ENCODE measurements at regions not wholly inside any gene's neighbourhood (a gene's known extent, or its start where the extent isn't known, plus 50 kb on each side); places are given as distances from the start of the nearest gene placed in this dataset.

DNA sequence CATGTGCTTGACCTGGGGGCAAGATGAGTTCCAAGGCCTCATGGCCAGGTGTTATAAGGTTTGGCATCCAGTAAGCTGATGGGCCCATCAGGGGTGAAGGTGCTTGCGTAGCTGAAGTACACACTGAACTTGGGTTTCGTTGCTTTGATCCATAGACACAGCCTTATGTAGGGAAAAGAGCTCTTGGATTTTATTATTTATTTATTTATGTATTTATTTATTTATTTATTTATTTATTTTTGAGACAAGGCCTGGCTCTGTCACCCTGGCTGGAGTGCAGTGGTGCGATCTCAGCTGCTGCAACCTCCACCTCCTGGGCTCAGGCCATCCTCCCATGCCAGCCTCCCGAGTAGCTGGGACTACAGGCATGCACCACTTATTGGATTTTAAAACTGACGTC is 63.2 kb downstream of the FOXD2 start:
- Histone ChIP-seq H3K14ac (ENCODE audit: insufficient read depth, low read length) (no peak overlapping the region), H3K4ac (ENCODE audit: low read depth, low read length) (no peak overlapping the region), H4K91ac (ENCODE audit: insufficient read length, low read depth, low read length) (no peak overlapping the region), H2BK5ac (ENCODE audit: insufficient read length, low read length) (no peak overlapping the region), H3K27ac (ENCODE audit: insufficient read length, low read depth, low read length) (no peak overlapping the region), H4K5ac (ENCODE audit: insufficient read length, low read depth, low read length) (no peak overlapping the region), H3K79me1 (ENCODE audit: insufficient read depth, low read depth, low read length, poor library complexity, severe bottlenecking) (no peaks in the 10 kb centered on the region), H2BK12ac (ENCODE audit: insufficient read length, low read depth, low read length) (no peak overlapping the region), H3K4me1 (ENCODE audit: insufficient read depth, low read length) (no peaks in the 10 kb centered on the region), H3K27me3 (ENCODE audit: insufficient read depth, low read length) (peaks cover 5% of the 10 kb centered on the region), H3K23me2 (ENCODE audit: insufficient read length, low read depth, low read length, poor library complexity, severe bottlenecking) (no peaks in the 10 kb centered on the region), H2AK5ac (ENCODE audit: insufficient read length, low read length) (no peak overlapping the region), H3K56ac (ENCODE audit: insufficient read length, low read depth, low read length) (no peak overlapping the region), H2BK120ac (ENCODE audit: low read depth, low read length, poor library complexity, severe bottlenecking) (no peak overlapping the region), H3K79me2 (ENCODE audit: insufficient read depth, low read length) (no peaks in the 10 kb centered on the region), H3K9ac (ENCODE audit: extremely low read depth, insufficient read length, low read length) (no peak overlapping the region), H2BK20ac (ENCODE audit: low read depth, low read length, poor library complexity, severe bottlenecking) (no peak overlapping the region), H3K18ac (ENCODE audit: insufficient read length, low read depth, low read length) (no peak overlapping the region), H4K8ac (replicated peaks; ENCODE audit: insufficient read length, low read depth, low read length) (no peak overlapping the region), H3K4me2 (ENCODE audit: insufficient read depth, insufficient read length, low read length) (no peak overlapping the region), H4K20me1 (ENCODE audit: control insufficient read depth, insufficient read depth, insufficient read length) (no peaks in the 10 kb centered on the region), H2BK15ac (ENCODE audit: low read depth, low read length) (no peak overlapping the region), H3K9me3 (ENCODE audit: control insufficient read depth, low read depth, low read length) (no peaks in the 10 kb centered on the region), H2AFZ (ENCODE audit: low read length) (no peak overlapping the region), H3T11ph (ENCODE audit: low read length) (no peak overlapping the region), H3K23ac (ENCODE audit: insufficient read length, low read depth, low read length) (no peak overlapping the region)
- Mint-ChIP-seq H3K4me1 (peaks cover 0 to 13% of the 10 kb centered on the region in 2 experiments; a peak in 2 of 4 replicates), H3K27ac (no peak overlapping the region), H3K9me3 (peaks cover 0 to 3% of the 10 kb centered on the region in 2 experiments; a peak in 1 of 5 replicates), H3K36me3 (ENCODE audit: insufficient read depth in 1 of 3, low read depth in 3 of 3) (no peaks in the 10 kb centered on the region), H3K4me3 (no peak overlapping the region), H3K27me3 (ENCODE audit: low read depth) (peaks cover 79% of the 10 kb centered on the region)
- TF ChIP-seq CTCF (conservative IDR thresholded peaks at IDR 0.05), result no peak
- no peak for DNase-seq
- no CpG with 5 or more reads among the region's 5 CpGs for WGBS (ENCODE audit: extremely low coverage, insufficient read length, low lambda C conversion rate)

All from H9 (cell line).